ENCODE measurements at regions not wholly inside any gene's neighbourhood (a gene's known extent, or its start where the extent isn't known, plus 50 kb on each side); places are given as distances from the start of the nearest gene placed in this dataset.

- Histone ChIP-seq H3K27ac (no peak overlapping the region), H3K27me3 (no peaks in the 10 kb centered on the region), H3K4me1 (no peaks in the 10 kb centered on the region), H3K9me3 (no peaks in the 10 kb centered on the region), H3K36me3 (no peaks in the 10 kb centered on the region), H3K4me3 (no peak overlapping the region)
- DNase-seq = no peak
- WGBS, 2 donors = 79 to 80% methylated on average over 1 of the region's 1 CpG
- intact Hi-C loops (cut with DNase I) = no loop called here
- TF ChIP-seq CTCF (IDR thresholded peaks at IDR 0.05) = no peak
- no peak for TF ChIP-seq POLR2A (IDR thresholded peaks at IDR 0.05)
- no peak for TF ChIP-seq EP300 (IDR thresholded peaks at IDR 0.05)
- TF ChIP-seq POLR2AphosphoS5 (IDR thresholded peaks at IDR 0.05) = no peak
Observed at GRCh38 chr18:73461780-73462059, 593.9 kb upstream of the NETO1 start.

DNA sequence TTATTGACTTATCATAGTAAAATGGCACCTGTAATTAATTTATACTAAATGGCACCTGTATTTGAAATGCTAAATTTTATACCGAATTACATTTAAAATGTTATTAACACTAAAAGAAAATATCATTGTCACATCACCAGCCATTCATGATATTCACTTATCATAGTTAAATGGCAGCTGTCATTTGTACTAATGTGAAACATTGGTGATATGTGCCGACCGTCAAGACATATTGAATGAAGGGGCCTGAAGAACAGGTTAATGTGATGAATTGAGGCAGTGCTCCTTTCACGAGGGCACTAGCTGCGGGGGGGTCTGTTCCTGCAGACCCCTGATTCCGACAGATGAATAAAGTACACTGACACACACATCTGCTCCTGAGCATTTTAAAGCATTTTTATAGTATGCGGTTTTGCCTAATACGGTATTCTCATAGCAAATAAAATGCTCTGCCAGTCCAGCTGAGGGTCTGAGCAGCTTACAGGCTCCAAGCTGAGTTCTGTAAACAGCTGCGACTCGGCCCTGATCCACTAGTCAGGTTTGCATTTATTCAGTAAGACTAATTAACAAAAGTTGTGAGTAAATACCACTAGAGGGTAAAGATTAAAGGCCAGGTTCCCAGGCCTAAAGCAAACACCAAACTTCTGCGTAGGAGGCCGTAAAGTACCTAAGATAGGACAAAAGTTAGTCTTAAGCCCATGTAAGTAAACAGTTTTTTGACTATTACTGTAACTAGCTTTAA is 593.4 kb upstream of the NETO1 start:
- H3K36me3 ChIP-seq = no peaks in the 10 kb centered on the region
- H3K27me3 ChIP-seq = no peaks in the 10 kb centered on the region
- 40 to 65% methylated on average over 12 of the region's 12 CpGs for WGBS, 2 donors
- DNase-seq = no peak
- H3K27ac ChIP-seq = no peak overlapping the region
- H3K4me1 ChIP-seq = no peaks in the 10 kb centered on the region
- H3K9me3 ChIP-seq = no peaks in the 10 kb centered on the region
- H3K4me3 ChIP-seq = no peak overlapping the region
- intact Hi-C loops (cut with DNase I) = no loop called here
- TF ChIP-seq POLR2AphosphoS5 (IDR thresholded peaks at IDR 0.05) (no peak), POLR2A (IDR thresholded peaks at IDR 0.05) (no peak), CTCF (IDR thresholded peaks at IDR 0.05) (no peak), EP300 (IDR thresholded peaks at IDR 0.05) (no peak)

DNA sequence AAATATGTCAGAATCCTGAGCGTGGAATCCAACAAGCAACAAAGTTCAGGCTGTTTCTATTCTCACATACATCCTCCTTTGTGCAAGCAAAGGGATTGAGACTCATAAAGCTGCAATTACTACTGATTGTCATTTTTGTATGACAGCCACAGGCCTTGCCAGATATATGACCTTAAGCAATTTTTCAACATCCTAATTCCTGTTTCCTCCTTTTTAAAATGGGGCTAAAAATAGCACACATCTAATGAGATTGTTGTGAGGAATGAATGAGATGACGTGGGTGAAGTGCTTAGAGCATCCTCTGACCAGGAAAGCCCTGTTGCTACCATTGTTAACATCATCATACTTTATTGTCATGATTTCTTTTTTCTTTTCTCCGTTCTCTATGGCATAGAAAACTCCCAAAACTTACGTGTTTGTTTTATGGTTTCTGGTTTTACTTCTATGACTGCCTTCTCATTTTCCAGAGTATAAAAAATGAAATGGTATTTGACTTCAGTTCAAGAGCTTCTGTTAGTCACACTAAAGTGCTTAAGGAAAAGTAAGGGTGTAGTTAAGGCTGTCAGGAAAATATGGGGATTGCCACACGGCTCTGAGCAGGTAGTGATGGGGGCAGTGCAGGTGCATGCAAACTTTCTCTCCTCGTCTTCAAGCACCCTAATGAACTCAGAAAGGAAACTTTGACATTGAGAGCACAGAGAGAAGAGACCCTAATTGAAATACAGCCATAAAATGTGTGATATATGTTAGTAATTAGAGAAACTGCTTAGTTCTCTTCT is 590.6 kb upstream of the NETO1 start:
- H3K27me3 ChIP-seq = no peaks in the 10 kb centered on the region
- H3K36me3 ChIP-seq = no peaks in the 10 kb centered on the region
- no peak for TF ChIP-seq EP300 (IDR thresholded peaks at IDR 0.05)
- no peak for TF ChIP-seq CTCF (IDR thresholded peaks at IDR 0.05)
- no peak for TF ChIP-seq POLR2AphosphoS5 (IDR thresholded peaks at IDR 0.05)
- no peak for TF ChIP-seq POLR2A (IDR thresholded peaks at IDR 0.05)
- no peaks in the 10 kb centered on the region for H3K9me3 ChIP-seq
- intact Hi-C loops (cut with DNase I) = no loop called here
- WGBS, 2 donors = 41 to 59% methylated on average over 6 of the region's 6 CpGs
- DNase-seq = no peak
- H3K4me3 ChIP-seq = no peak overlapping the region
- H3K27ac ChIP-seq = no peak overlapping the region
- no peaks in the 10 kb centered on the region for H3K4me1 ChIP-seq

DNA sequence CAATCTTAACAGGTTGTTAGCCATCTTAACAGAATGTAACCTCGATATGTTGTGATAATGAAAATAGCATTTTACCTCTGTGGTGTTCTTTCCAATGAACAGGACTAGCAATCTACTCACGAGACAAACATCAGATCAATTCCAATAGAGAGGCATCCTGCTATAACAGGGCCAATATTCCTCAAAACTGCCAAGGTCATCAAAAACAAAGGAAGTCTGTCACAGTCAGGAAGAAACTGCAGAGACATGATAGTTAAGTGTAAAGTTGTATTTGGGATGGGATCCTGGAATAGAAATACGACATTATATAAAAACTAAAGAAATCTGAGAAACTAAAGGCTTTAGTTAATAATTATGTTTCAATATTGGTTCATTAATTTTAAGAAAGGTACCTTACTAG is 588.9 kb upstream of the NETO1 start:
- TF ChIP-seq EP300 (IDR thresholded peaks at IDR 0.05) (no peak), POLR2A (IDR thresholded peaks at IDR 0.05) (no peak), CTCF (IDR thresholded peaks at IDR 0.05) (no peak)
- 83 to 86% methylated on average over 3 of the region's 3 CpGs for WGBS, 2 donors
- no peak overlapping the region for H3K27ac ChIP-seq
- no peaks in the 10 kb centered on the region for H3K36me3 ChIP-seq
- no peak for DNase-seq
- H3K9me3 ChIP-seq = no peaks in the 10 kb centered on the region
- no peaks in the 10 kb centered on the region for H3K27me3 ChIP-seq
- no peaks in the 10 kb centered on the region for H3K4me1 ChIP-seq
- H3K4me3 ChIP-seq = no peak overlapping the region
- intact Hi-C loops (cut with DNase I) = no loop called here
